GM21423 (cell line): ENCODE measurements at regions not wholly inside any gene's neighbourhood (a gene's known extent, or its start where the extent isn't known, plus 50 kb on each side); places are given as distances from the start of the nearest gene placed in this dataset.
"Not testable (repeated sequence)": the region's sequence is repeated elsewhere in the genome, so short reads cannot be mapped to it uniquely, and the experiment has no call there.

Experiments
- ATAC-seq: cut with Tn5 transposase; IDR thresholded peaks from one replicate; pipeline ENCODE4 v1.9.1; 2021; ENCODE audit warnings: mild to moderate bottlenecking, moderate library complexity; ENCODE audit not compliant: unreplicated experiment

DNA sequence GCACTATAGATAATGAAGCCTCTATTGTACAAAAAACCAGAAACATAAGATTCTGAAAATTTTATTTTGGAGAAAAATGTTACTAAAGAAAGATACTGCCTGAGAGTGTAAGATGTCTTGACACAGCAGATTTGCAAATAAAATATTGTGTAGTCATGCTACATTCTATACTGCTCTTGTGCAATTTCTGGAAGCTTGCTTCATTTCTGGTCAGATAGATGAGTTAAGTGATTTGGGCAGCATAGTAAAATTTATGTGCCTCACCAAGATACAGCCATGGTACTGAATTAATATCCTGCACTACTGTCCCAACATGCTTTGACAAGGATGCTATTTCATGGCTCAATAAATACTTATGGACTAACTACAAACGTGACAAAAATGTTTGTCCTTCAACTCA is 55.1 kb upstream of the STARD13 start:
- ATAC-seq: no peak

DNA sequence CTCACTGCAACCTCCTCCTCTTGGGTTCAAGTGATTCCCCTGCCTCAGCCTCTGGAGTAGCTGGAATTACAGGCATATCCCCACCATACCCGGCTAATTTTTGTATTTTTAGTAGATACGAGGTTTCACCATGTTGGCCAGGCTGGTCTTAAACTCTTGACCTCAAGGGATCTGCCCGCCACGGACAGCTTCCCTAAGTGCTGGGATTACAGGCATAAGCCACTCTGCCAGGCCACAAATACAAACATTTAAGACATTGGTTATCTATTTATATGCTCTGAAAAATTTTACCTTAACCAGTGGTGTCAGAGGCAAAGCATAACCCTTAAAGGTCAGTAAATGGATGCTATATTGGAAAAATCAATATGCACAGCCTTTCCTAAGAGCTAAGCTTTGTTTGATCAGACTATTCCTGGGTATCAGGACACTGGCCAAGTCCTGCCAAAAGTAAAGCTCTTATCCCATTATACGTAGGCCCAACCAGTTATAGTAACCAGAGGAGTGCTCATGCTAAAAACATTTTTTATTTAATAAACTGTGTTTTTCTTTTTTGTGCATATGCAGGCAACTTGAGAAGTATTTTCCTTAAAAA is 56.4 kb upstream of the STARD13 start:
- ATAC-seq: no peak

DNA sequence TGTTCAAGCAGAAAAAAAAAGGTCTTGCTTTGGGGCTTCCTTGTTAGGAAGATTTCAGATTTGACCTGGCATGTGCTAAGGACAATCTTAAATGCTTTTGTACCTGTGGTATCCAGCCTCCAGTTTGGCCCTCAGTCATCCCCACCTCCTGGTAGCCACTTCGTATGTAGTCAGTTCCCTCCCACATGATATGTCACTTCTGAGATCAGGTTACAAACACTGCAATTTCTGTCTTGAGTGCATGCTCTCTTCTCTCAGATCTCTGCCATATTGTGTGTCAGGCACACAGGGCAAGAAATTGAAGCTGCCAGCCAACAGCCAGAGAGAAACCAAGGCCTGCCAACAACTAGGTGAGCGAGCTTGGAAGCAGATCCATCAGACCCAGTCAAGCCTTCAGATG is 60.3 kb upstream of the STARD13 start:
- no peak for ATAC-seq

DNA sequence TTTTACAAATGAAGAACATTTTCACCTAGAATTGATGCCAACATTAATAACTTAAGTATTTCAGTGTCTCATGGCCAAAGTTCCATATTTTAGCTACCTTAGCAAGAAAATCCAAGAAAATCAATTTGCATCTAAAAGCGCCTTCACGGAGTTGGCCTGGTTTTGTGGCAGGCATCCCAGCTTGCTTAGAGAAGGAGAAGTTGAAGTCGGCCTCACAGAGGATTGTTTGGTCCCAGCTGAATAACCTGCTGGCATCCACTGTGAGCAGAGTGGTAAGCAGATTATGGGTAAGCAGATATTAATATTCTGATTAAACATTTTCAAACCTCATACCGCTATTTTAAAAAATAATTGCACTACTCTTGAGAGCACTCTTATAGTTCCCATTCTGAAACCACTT is 62.3 kb upstream of the STARD13 start:
- ATAC-seq: no peak

DNA sequence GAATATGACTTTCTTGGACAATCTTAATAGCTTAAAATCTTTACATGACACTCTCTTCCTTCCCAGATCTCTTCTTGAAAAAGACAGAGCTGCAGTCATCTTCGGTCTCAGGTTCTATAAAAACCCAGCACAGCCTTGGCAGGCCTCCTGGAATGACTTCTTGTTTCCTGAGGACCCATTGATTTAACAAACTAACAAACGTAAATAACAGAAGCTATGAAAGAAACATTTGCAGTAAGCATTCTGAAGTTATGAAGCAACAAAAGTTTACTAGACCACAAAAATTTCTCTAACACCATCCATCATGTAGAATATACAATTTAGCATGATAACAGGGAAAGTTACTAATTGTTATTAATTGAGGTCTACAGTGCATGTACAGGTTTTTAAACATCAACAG is 62.8 kb upstream of the STARD13 start:
- ATAC-seq: no peak

DNA sequence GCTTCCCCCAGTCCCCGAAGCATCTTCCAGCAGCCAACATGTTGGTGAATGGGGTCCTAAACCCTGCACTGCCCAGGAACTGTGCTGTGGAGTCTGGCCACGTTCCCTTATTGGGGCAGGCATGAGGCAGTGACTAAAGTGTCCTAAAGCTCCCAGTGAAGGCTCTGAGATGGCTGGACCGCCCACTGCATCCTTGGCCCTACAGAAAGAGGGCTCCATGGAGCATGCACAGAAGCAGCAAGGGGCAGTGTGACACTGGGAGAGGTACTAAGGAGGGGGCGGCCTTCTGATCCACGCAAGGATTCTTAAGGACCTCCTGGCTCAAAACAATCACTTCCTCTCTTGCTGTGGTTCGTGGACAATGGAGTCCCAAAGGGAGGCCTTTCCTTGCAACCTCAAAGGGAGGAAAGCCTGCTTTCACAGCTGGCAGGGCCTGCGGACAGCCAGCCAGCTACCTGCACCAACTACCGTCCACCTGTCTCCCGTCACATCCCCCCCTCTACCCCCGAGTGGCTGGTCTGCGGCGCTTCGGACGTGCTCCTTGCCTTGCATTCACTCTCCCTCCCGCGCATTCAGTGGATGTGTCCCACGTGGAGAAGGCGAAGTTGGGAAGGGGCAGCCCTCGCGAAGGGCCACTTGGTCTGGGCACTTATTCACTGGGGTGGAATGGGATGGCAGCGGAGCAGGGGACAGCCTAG is 63.9 kb upstream of the STARD13 start:
- no peak for ATAC-seq

DNA sequence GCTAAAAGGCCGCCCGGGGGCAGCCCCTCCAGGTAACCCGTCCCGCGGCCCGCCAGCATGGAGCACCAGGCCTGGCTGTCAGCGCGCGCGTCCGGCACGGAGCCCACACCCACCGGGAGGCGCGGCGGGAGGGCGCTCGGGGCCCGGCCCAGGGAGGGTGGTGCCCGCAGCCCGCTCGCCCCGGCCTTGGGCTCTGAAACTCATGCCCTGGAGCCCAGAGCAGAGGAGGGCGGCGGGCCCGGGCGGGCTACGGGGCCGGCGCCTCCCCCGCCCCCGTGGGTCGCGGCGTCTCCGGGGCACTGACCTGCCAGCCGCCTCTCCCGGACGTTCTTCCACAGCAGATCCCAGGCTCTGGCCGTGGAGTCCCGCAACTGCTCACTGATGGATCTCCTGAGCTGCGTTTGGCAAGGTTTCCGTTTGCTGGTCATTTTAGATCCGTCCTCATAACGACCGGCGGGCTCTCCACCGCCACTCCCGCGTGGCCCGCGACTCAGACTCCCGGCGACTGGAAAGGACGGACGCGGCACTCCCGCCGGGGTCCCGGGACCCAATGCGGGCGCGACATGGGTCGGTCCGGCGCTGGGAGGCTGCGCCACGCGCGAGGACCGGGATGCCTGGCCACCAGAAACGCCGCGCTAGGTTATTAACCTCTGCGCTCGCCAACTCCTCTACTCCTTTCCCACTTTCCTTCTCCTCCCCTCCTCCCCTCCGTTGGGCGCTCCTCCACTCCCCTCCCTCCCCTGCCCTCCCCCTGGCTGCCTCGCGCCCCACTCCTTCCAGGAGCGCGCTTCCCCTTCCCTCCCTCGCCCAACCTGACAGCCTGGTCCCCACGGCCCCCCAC is 64.7 kb upstream of the STARD13 start:
- ATAC-seq: no peak

DNA sequence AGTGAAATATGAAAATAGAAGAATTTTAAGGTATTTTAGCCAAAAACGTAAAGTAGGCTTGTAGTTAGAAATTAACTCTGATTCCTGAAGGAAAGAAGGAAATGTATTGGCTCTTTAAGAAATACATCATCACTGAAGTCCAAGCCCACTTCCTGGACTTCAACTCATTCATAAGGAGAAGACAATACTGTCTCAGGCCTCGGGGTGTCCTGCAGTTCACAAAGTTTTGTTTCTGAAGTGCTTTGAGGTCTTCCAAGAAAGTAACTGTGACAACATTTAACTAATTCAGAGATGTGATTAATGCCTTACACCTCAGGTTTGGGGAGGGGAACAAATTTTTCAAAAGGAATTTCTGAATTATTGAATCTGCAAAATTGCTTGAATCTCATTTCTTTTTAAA is 65.8 kb upstream of the STARD13 start:
- ATAC-seq: no peak

DNA sequence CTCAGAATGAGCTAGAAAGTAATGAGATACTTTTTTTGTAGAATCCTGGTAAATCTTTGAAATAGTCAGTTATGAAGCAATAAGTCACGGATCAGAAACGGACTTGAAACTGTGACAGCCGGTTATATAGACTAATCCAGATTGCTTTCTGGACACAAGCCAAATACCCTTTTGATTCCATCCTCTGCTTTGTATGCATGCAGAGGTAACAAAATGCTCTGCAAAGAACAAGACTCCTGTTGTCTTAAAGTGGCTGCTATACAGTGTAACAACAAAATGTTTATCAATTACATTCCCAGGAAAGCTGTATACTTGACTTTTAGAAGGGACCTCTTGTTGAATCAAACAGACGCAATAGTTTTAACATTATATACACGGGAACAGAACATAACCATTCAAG is 66.5 kb upstream of the STARD13 start:
- no peak for ATAC-seq

DNA sequence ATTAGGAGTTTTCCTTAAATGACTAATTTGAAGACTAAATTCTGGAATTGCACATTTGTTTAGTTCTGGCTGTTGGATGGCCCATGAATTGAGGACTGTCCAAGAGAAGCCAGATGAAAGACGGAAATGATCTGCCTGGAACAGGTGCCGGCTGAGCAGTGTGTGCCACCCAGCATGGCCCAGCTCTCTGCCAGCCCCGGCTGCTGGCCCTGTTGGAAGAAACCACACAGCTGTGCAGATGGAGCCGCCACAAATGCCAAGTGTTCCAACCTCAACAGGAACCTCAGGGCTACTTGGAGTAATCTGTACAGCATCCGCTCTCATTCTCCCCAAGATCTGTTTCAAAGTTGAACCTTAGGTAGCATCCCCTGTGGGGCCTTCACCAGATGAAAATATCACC is 67.0 kb upstream of the STARD13 start:
- no peak for ATAC-seq

DNA sequence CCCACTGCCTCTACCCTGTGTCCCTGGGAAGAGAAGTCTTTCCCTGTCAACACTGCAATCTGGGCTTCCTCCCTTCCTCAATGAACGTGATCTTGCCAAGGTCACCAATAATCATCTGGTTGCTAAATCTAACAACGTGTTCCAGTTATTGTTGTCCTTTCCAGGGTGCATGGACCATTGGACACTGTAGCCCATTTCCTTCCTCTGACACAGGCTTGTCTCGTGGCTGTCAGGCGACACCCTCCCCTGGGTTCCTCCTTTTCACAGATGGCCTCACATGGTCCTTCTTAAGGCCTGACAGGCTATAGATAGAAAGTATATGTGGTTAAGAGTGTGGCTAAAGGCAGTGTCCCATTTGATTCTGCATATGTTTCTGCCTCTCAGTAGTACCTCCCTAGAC is 67.7 kb upstream of the STARD13 start:
- ATAC-seq: no peak

DNA sequence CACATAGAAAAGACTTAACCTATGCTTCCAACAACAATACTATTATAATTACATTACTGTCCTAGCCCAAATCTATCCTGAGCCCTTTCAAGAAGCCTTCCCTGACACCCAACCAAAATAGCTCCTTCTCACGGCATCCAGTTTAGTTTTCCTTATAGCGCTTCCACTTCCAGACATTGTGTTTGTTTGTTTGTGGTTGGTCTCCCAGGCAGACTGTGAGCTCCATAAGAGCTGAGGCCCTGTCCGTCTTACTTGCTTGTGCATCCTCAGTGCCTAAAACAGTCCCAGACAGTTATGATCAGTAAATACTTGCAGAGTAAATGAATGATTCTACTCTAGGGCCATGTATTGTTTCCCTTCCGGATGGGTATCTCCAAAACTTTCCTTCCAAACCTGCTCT is 68.1 kb upstream of the STARD13 start:
- ATAC-seq: no peak

DNA sequence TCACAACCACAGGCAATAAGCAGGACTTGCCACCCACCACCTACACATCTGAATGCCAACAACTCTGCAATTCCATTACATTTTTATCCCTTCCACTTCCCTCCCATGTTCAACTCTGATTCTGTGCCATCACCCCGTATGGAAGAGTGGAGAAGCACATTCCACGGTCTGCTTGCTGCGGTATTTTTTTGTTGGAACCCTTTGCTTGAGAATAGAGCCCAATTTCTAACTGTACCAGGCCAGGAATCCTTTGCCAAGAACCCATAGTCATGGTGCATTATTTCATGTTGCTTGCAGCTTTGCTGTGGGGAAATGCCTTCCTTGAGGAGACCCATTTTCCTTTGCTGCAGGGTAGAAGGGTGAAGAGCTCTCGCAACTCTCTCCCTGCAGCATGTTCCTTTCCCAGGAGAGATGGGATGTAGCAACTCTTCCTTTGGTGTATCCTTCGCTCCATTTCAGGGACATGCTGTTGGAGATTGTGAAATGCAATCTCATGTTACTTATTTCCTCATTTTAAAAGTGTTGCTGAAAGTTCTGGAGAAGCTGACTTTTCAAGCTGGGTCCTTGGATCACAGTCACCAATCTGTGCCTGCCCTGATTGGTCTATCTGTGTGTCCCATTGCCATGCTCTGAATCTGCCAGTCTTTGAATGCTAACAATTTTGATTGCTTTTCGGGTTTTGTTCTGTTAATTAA is 69.8 kb upstream of the STARD13 start:
- ATAC-seq: no peak

DNA sequence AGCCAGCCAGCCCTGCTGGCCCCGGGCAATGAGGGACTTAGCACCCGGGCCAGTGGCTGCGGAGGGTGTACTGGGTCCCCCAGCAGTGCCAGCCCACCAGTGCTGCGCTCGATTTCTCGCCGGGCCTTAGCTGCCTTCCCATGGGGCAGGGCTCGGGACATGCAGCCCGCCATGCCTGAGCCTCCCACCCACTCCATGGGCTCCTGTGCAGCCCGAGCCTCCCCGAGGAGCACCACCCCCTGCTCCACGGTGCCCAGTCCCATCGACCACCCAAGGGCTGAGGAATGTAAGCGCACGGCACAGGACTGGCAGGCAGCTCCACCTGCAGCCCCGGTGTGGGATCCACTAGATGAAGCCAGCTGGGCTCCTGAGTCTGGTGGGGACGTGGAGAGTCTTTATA is 72.5 kb upstream of the STARD13 start:
- not testable (repeated sequence) for ATAC-seq

DNA sequence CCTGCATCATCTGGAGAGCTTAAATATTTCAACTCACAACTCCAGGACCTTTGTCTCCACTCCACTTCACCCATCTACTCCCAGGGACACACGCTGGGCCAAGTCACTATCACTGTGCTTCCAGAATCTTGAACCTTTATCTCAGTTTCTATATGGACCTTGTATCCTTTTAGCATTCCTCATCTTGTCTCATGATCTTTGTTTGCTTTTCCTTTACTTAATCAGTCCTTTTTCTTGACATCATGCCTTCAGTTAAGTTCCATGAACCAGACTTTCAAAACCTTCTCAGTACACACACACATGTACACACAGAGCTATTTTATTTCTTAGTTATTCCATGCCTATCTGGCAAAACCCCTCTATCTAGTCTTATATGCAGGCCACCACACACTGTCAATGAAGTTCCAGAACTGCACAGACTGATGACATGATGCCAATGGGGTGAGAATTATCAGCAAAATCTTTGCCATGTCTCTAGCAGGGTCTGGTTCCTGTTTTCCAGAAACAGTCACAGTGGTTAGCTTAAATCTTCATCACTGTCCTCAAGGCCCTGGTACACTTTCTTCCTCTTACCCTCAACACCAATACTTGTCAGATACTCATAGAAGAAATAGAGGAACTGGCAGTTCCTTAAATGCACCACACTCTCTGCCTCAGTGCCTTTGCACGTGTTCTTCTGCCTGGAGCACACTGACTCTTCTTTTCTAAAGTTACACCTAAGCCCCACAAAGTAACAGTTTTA is 77.6 kb upstream of the STARD13 start:
- ATAC-seq: no peak

DNA sequence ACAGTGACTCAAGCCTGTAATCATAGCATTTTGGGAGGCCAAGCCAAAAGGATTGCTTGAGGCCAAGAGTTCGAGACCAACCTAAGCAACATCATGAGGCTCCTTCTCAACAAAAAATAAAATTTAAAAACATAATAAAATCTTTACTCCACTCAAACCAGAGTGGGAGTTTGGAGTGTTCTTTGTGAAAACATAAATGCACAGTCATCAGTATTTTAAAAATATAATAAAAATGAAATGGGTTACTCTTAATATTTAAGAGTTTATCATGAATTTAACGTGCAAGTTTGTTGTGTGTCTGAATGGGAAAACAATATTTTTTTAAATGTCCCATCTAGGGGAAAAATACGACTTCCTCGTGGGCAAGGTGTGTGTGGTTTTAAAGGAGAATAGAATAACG is 78.6 kb upstream of the STARD13 start:
- ATAC-seq: no peak

DNA sequence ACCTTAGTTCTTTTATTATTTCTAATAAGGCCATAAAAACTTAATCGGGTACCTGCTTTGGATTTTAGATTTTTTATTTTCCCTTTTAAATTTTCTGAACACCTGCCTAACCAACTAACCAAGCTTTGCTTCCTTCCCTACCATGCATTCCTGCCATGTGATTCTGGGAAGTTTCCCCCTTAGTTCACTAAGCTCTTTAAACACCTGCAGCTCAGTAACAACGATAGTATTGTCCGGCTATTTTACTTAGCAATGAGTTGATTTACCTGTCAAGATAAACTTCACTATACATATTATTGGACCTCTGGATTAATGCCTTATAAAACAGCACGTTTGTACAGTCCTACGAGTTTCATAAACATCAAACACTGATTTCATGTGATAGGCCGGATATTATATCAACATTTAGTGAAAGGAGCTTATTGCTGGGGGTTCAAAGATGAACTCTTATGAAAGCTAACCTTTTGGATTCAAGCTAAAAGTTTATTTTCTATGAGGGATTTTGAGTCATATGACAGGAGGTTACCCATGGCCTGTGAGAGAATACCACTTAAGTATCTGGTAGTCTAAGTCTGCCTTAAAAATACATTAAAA is 81.0 kb upstream of the STARD13 start:
- ATAC-seq: no peak

DNA sequence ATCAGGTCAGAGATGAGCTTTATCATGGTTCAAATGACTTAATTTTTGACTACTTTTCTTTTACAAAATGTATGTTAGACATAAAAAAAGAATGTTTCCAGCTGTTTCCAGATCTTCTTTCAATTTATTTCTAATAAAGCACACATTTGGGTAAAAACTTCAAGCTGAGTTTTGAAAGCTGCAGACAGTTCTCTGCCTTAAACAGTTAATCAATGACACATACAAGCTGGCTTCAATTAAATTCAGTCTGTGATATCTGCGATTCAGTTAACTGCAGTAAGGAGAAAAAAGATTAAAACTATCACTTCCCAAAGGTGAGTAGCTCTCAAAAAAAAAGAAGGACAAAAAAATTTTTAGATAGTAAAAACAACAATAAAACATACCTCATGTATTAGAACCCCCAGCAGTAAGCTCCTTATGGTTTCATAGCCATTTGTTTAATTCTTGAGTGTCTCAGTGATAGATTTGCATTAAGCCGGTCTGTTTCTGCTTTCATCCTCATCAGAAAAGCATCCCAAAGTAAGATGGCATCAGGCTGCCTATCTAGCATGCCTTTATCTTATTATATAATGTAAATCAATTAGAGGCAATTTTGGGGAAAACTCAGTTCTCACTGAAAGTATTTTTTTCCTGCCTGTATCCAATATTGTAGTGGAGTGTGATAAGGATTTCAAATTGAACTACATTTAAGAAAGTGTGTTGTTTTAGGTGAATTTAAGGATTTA is 81.8 kb upstream of the STARD13 start:
- no peak for ATAC-seq

DNA sequence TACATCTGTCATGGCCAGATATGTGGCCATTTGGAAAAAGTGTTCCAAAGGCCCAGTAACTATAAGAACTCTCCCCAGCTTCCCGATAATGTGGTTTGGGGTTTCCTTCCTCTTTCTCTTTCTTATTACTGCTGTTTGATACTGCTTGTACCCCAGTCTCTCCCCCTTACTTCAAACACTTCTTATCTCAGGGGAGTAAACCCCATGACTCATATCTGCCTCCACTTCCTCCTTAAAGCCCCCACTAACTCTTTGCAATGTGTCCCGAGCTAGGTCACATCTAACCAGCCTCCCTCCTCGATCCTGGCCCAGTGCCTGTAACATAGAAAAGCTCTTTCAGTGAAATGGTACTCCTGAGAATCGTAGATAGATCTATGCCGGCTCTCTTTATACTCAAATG is 82.4 kb upstream of the STARD13 start:
- ATAC-seq: no peak

DNA sequence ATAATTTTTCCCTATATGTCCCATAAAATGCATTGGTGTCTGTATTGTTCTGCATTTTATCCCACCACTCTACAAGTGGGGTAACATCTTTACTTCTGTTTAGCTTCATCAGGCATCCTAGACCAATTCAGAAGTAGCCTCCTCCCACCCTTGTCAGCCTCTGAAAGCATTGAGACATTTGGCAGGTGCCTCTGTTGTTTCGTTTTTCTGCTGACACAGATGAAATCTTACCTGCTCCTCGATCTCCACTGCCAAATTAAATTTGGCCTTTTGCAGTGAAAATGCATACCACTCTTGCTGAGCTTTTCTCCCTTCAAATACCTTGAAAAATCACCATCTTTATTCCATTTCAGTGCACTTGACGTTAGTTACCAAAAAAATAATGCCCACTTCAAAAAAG is 83.5 kb upstream of the STARD13 start:
- ATAC-seq: no peak
